HG03064 (cell line): ENCODE measurements at regions not wholly inside any gene's neighbourhood (a gene's known extent, or its start where the extent isn't known, plus 50 kb on each side); places are given as distances from the start of the nearest gene placed in this dataset.

Experiments used
- ATAC-seq: cut with Tn5 transposase; IDR thresholded peaks from one replicate; pipeline ENCODE4 v1.9.1; 2021; ENCODE audit warnings: low read depth; ENCODE audit not compliant: unreplicated experiment

GRCh38 chr1:234752927-234753326, 142.9 kb upstream of the IRF2BP2 start:
- ATAC-seq: no peak

GRCh38 chr1:234751678-234752077, 141.7 kb upstream of the IRF2BP2 start:
- ATAC-seq: no peak

- no peak for ATAC-seq
Measured at GRCh38 chr1:234750922-234751627, 141.1 kb upstream of the IRF2BP2 start.

- no peak for ATAC-seq
Measured at GRCh38 chr1:234748713-234749112, 138.7 kb upstream of the IRF2BP2 start.

GRCh38 chr1:234748066-234748465, 138.1 kb upstream of the IRF2BP2 start:
- no peak for ATAC-seq

- ATAC-seq: no peak
Measured at GRCh38 chr1:234746798-234747196, 136.8 kb upstream of the IRF2BP2 start.

GRCh38 chr1:234745844-234746797, 136.1 kb upstream of the IRF2BP2 start:
- no peak for ATAC-seq

- ATAC-seq: no peak
Measured at GRCh38 chr1:234745276-234745675, 135.3 kb upstream of the IRF2BP2 start.

- no peak for ATAC-seq
Measured at GRCh38 chr1:234743791-234744611, 134.0 kb upstream of the IRF2BP2 start.

GRCh38 chr1:234742622-234743021, 132.6 kb upstream of the IRF2BP2 start:
- no peak for ATAC-seq

- ATAC-seq: no peak
Measured at GRCh38 chr1:234737967-234738314, 128.0 kb upstream of the IRF2BP2 start.

- ATAC-seq: no peak
Measured at GRCh38 chr1:234735916-234736315, 125.9 kb upstream of the IRF2BP2 start.

- ATAC-seq: no peak
Measured at GRCh38 chr1:234735476-234735875, 125.5 kb upstream of the IRF2BP2 start.

GRCh38 chr1:234734869-234735268, 124.9 kb upstream of the IRF2BP2 start:
- no peak for ATAC-seq

GRCh38 chr1:234734412-234734835, 124.4 kb upstream of the IRF2BP2 start:
- ATAC-seq: no peak

- ATAC-seq: no peak
Measured at GRCh38 chr1:234733427-234733826, 123.4 kb upstream of the IRF2BP2 start.

- ATAC-seq: no peak
Measured at GRCh38 chr1:234732671-234733390, 122.9 kb upstream of the IRF2BP2 start.

- no peak for ATAC-seq
Measured at GRCh38 chr1:234732260-234732659, 122.3 kb upstream of the IRF2BP2 start.

GRCh38 chr1:234731569-234732085, 121.6 kb upstream of the IRF2BP2 start:
- no peak for ATAC-seq
